ENCODE measurements at regions not wholly inside any gene's neighbourhood (a gene's known extent, or its start where the extent isn't known, plus 50 kb on each side); places are given as distances from the start of the nearest gene placed in this dataset.

- H3K9me3 Mint-ChIP-seq: peaks cover 3% of the 10 kb centered on the region
- no peaks in the 10 kb centered on the region for H3K4me1 Mint-ChIP-seq
- H3K27ac Mint-ChIP-seq: no peak overlapping the region
- no peaks in the 10 kb centered on the region for H3K27me3 Mint-ChIP-seq
- H3K36me3 Mint-ChIP-seq: no peaks in the 10 kb centered on the region
- no peak for ATAC-seq
- H3K4me3 Mint-ChIP-seq: no peak overlapping the region
These were observed 201.3 kb downstream of the SLITRK6 start for GRCh38 chr13:85597790-85598500.

DNA sequence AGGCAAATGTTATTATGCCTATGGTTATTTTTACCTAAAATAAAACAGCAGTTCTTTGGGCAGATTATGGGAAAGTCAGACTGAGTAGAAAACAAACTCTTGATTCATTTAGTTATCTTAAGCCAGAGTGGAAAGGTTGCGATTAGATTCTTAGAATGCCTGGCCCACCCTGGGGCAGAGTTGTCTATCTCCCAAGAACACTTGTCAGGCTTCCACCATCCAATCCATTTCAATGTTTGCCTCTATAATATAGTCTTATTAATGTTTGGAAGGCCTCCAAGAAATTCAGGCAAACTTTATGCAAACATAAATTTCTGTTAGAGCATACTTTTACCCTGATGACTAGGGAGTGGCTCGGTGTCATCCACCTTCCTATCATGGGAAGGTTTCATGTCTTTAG, 207.0 kb downstream of the SLITRK6 start:
- Mint-ChIP-seq H3K27me3 (no peaks in the 10 kb centered on the region), H3K36me3 (no peaks in the 10 kb centered on the region), H3K27ac (no peak overlapping the region), H3K4me3 (no peak overlapping the region), H3K9me3 (peaks cover under 1% of the 10 kb centered on the region), H3K4me1 (no peaks in the 10 kb centered on the region)
- no peak for ATAC-seq

DNA sequence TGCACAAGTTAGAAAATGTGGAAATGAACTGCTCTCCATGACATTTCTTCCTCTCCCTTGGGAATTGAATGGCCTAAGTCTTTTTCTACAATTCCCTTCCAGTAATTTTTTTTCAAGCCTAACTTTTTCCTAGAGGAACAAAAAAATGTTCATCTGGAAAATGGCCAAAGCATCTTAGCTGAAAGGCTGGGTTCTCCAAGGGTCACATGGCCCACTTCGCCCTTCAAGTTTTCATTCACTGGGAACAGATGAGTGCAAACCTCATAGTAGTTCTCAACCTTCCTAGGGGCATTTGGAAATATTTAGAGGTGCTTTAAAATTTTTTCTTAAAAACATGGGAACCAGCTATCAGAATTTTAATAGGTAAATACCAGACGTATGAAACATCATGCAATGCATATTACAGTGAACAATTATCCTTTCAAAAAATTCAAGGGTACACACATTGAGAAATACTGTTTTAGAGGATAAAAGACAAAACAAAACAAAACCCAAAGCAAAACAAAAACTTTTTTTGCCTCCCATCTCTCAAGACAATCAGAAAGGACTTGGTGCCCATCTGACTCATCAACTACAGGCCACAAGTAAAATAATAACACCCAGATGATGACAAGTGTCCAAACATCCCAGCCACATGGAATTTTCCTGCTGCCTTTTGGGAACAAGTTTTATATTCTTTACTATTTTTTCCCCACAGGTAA, 208.8 kb downstream of the SLITRK6 start:
- ATAC-seq: no peak
- H3K27me3 Mint-ChIP-seq: no peaks in the 10 kb centered on the region
- no peaks in the 10 kb centered on the region for H3K36me3 Mint-ChIP-seq
- H3K9me3 Mint-ChIP-seq: peaks cover 8% of the 10 kb centered on the region
- H3K4me1 Mint-ChIP-seq: no peaks in the 10 kb centered on the region
- no peak overlapping the region for H3K4me3 Mint-ChIP-seq
- H3K27ac Mint-ChIP-seq: no peak overlapping the region

GRCh38 chr13:85589021-85589420, 210.2 kb downstream of the SLITRK6 start:
- no peaks in the 10 kb centered on the region for H3K4me1 Mint-ChIP-seq
- no peaks in the 10 kb centered on the region for H3K27me3 Mint-ChIP-seq
- H3K27ac Mint-ChIP-seq: no peak overlapping the region

GRCh38 chr13:85588359-85588758, 210.9 kb downstream of the SLITRK6 start:
- no peak overlapping the region for H3K4me3 Mint-ChIP-seq
- H3K9me3 Mint-ChIP-seq: peaks cover 8% of the 10 kb centered on the region
- no peak overlapping the region for H3K27ac Mint-ChIP-seq
- no peak for ATAC-seq
- H3K36me3 Mint-ChIP-seq: no peaks in the 10 kb centered on the region
- no peaks in the 10 kb centered on the region for H3K27me3 Mint-ChIP-seq
- H3K4me1 Mint-ChIP-seq: no peaks in the 10 kb centered on the region

More at GRCh38 chr13:85589021-85589420, 210.2 kb downstream of the SLITRK6 start:
- Mint-ChIP-seq H3K9me3 (peaks cover 8% of the 10 kb centered on the region), H3K4me3 (no peak overlapping the region), H3K36me3 (no peaks in the 10 kb centered on the region)
- ATAC-seq: no peak

DNA sequence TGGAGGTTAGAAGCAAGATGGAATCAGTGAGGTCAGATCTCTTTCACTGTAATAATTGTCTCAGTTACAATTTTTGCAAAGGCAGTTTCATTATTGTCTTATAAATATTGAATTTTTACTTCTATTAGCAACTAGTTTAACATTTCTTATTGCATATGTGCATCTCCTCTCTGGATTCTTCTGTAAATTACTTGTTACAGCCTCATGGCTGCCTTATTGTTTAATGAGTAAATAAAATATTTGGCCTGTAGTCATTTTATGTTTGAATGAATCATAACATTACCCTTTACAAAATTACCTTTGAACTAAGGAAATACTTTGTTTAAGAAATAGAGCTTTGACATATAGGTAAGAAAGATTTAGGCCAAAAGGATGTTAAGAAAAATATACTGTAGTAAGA, 212.4 kb downstream of the SLITRK6 start:
- no peak for ATAC-seq
- H3K27me3 Mint-ChIP-seq: no peaks in the 10 kb centered on the region
- no peak overlapping the region for H3K4me3 Mint-ChIP-seq
- no peaks in the 10 kb centered on the region for H3K4me1 Mint-ChIP-seq
- peaks cover 11% of the 10 kb centered on the region for H3K9me3 Mint-ChIP-seq
- H3K36me3 Mint-ChIP-seq: no peaks in the 10 kb centered on the region
- H3K27ac Mint-ChIP-seq: no peak overlapping the region

GRCh38 chr13:85586422-85586831, 212.8 kb downstream of the SLITRK6 start:
- no peak for ATAC-seq
- peaks cover 11% of the 10 kb centered on the region for H3K9me3 Mint-ChIP-seq
- H3K4me1 Mint-ChIP-seq: no peaks in the 10 kb centered on the region
- H3K27ac Mint-ChIP-seq: no peak overlapping the region
- H3K36me3 Mint-ChIP-seq: no peaks in the 10 kb centered on the region
- no peaks in the 10 kb centered on the region for H3K27me3 Mint-ChIP-seq
- H3K4me3 Mint-ChIP-seq: no peak overlapping the region

DNA sequence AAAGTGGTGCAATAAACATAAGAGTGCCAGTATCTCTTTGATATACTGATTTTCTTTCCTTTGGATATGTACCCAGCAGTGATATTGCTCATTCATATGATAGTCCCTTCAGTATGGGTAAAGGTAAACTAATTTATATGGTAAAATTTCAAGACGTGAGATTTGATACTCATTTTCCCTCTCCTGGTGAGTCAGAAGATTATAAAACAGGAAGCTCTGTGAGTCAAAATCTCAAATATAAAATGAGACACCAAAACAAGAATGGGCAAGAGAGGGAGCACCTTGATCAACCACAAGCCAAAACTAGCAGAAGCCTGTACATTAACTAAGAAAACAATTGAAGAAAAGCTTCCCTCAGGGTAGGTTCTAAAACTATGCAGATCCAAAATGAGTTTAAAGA, 216.3 kb downstream of the SLITRK6 start:
- no peaks in the 10 kb centered on the region for H3K4me1 Mint-ChIP-seq
- H3K27ac Mint-ChIP-seq: no peak overlapping the region
- H3K36me3 Mint-ChIP-seq: no peaks in the 10 kb centered on the region
- H3K27me3 Mint-ChIP-seq: no peaks in the 10 kb centered on the region
- H3K9me3 Mint-ChIP-seq: peaks cover 11% of the 10 kb centered on the region
- H3K4me3 Mint-ChIP-seq: no peak overlapping the region
- no peak for ATAC-seq

DNA sequence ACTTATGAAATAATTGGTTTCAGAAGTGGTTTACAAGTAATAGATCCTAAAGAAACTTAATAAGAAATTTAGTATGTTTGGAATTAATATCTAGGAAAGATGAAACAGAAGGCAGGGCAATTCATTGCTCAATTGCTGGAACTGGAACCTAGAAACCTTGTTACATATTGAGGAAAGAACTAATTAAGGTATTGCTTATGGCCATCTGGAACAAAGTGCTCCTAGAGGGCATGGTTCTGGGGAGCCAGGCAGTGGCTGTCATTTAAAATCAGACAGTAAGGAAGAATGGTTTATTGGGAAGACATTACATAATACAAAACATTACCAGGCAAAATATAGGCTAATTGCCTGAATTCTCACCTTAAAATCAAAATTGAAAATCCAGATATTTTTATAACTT, 224.1 kb downstream of the SLITRK6 start:
- peaks cover 5% of the 10 kb centered on the region for H3K9me3 Mint-ChIP-seq
- ATAC-seq: no peak

GRCh38 chr13:85567909-85568308, 231.3 kb downstream of the SLITRK6 start:
- Mint-ChIP-seq H3K27ac (no peak overlapping the region), H3K9me3 (peaks cover under 1% of the 10 kb centered on the region), H3K36me3 (no peaks in the 10 kb centered on the region), H3K4me1 (no peaks in the 10 kb centered on the region), H3K4me3 (no peak overlapping the region), H3K27me3 (no peaks in the 10 kb centered on the region)
- ATAC-seq: no peak

More for the DNA sequence above, 224.1 kb downstream of the SLITRK6 start:
- Mint-ChIP-seq H3K4me3 (no peak overlapping the region), H3K27ac (no peak overlapping the region), H3K36me3 (no peaks in the 10 kb centered on the region), H3K4me1 (no peaks in the 10 kb centered on the region), H3K27me3 (no peaks in the 10 kb centered on the region)

DNA sequence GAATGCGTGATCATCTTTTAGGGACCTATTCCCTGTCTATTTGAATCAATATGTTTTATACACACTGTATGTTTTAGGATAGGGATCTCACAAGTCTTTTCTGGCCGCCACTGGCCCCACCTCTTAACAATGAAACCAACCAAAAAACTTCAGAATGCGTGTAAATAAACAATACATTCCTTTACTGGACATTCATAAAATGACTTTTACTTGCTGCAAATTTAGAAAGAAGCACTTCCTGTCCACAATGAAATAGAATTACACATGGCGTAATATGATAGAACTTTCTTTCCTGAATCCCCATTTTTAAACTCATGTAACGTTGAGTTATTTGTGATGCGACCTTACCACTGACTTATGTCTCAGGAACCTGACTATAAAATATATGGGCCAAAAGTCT, 233.6 kb downstream of the SLITRK6 start:
- no peaks in the 10 kb centered on the region for H3K27me3 Mint-ChIP-seq
- no peak for ATAC-seq
- H3K27ac Mint-ChIP-seq: no peak overlapping the region
- H3K9me3 Mint-ChIP-seq: no peaks in the 10 kb centered on the region
- no peaks in the 10 kb centered on the region for H3K36me3 Mint-ChIP-seq
- no peak overlapping the region for H3K4me3 Mint-ChIP-seq
- no peaks in the 10 kb centered on the region for H3K4me1 Mint-ChIP-seq

GRCh38 chr13:85564598-85564997, 234.6 kb downstream of the SLITRK6 start:
- H3K4me1 Mint-ChIP-seq: no peaks in the 10 kb centered on the region
- H3K27me3 Mint-ChIP-seq: no peaks in the 10 kb centered on the region
- no peak for ATAC-seq

GRCh38 chr13:85562282-85562681, 236.9 kb downstream of the SLITRK6 start:
- Mint-ChIP-seq H3K27me3 (no peaks in the 10 kb centered on the region), H3K36me3 (no peaks in the 10 kb centered on the region), H3K4me1 (no peaks in the 10 kb centered on the region), H3K9me3 (peaks cover 3% of the 10 kb centered on the region), H3K27ac (no peak overlapping the region), H3K4me3 (no peak overlapping the region)
- no peak for ATAC-seq

More at GRCh38 chr13:85564598-85564997, 234.6 kb downstream of the SLITRK6 start:
- Mint-ChIP-seq H3K36me3 (no peaks in the 10 kb centered on the region), H3K27ac (no peak overlapping the region), H3K9me3 (no peaks in the 10 kb centered on the region), H3K4me3 (no peak overlapping the region)

DNA sequence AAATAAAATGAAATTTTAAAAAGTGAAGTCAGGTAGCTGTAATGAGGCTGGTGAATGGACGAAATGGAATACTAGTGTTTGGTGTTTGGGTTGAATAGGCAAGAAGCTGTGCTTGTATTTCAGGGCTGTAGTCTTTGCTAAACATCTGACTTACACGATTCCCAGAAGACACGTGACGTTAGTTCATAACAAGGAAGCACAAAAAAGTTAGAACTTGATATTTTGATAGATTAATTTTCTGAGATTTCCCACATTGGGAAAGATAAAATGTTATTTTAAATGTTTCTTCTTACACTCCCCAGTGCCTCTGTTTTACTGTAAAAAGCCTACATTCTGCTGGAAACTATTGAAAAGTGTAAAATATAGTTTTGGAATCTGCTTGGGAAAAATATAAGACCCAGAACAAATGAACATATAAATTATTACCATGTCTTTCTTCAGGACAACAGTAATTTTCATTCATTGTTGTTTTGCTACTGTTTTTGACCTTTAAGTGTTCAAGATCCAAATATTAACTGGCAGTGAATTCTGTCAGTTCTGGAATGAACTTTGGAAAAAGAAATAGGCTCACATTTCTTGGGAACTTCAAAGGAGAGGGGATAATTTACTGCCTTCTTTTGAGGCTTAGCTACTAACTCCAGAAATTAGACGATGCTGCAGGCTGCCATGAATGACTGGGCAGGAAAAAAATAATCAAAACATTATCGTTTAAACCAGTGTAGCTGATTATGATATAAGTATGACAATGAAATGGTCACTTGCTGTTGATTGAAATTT, 241.3 kb downstream of the SLITRK6 start:
- Mint-ChIP-seq H3K9me3 (peaks cover 10% of the 10 kb centered on the region), H3K27me3 (no peaks in the 10 kb centered on the region), H3K4me3 (no peak overlapping the region), H3K27ac (no peak overlapping the region), H3K36me3 (no peaks in the 10 kb centered on the region), H3K4me1 (no peaks in the 10 kb centered on the region)
- ATAC-seq: no peak

- no peak overlapping the region for H3K4me3 Mint-ChIP-seq
- H3K27ac Mint-ChIP-seq: no peak overlapping the region
- H3K36me3 Mint-ChIP-seq: no peaks in the 10 kb centered on the region
- H3K9me3 Mint-ChIP-seq: peaks cover 15% of the 10 kb centered on the region
- H3K4me1 Mint-ChIP-seq: no peaks in the 10 kb centered on the region
- H3K27me3 Mint-ChIP-seq: no peaks in the 10 kb centered on the region
- no peak for ATAC-seq
These were observed 248.2 kb downstream of the SLITRK6 start for GRCh38 chr13:85551012-85551411.

All from stimulated activated memory B cell treated with anti-CD40 and anti-IgM and Interleukin-4, amounts not matched to agents 10 μg/mL and 1 μg/mL and 100 μg/mL, for 72 hours (primary cell).